Chondrocyte (in vitro differentiated cells): ENCODE measurements at regions not wholly inside any gene's neighbourhood (a gene's known extent, or its start where the extent isn't known, plus 50 kb on each side); places are given as distances from the start of the nearest gene placed in this dataset.

Experiments
- DNase-seq: peaks from one replicate; pipeline ENCODE4 v3.0.0; 2021; ENCODE audit warnings: mixed read lengths, low spot score
- H3K27ac Mint-ChIP-seq: one replicate; pipeline ENCODE4 v1.8.0; 2021; ENCODE audit warnings: mild to moderate bottlenecking, moderate library complexity, mixed read lengths; ENCODE audit not compliant: unreplicated experiment
- H3K27me3 Mint-ChIP-seq: 2 replicates; pipeline ENCODE4 v1.8.0; 2021; ENCODE audit warnings: low read depth, mixed read lengths
- H3K36me3 Mint-ChIP-seq: 2 replicates; pipeline ENCODE4 v1.8.0; 2021; ENCODE audit warnings: low read depth, mixed read lengths
- H3K4me1 Mint-ChIP-seq: 2 replicates; pipeline ENCODE4 v1.8.0; 2021; ENCODE audit warnings: low read depth, mild to moderate bottlenecking, mixed read lengths
- H3K4me3 Mint-ChIP-seq: one replicate; pipeline ENCODE4 v1.8.0; 2021; ENCODE audit warnings: mild to moderate bottlenecking, moderate library complexity, mixed read lengths; ENCODE audit not compliant: unreplicated experiment
- H3K9me3 Mint-ChIP-seq: 2 replicates; pipeline ENCODE4 v1.8.0; 2021; ENCODE audit warnings: low read depth, mixed read lengths
- CTCF ChIP-seq: fragments of 200-600 bp; sonication (generic); IDR thresholded peaks from 2 replicates; pipeline ENCODE4 v1.5.0; 2021; ENCODE audit warnings: antibody characterized with exemption, mild to moderate bottlenecking, moderate library complexity

DNA sequence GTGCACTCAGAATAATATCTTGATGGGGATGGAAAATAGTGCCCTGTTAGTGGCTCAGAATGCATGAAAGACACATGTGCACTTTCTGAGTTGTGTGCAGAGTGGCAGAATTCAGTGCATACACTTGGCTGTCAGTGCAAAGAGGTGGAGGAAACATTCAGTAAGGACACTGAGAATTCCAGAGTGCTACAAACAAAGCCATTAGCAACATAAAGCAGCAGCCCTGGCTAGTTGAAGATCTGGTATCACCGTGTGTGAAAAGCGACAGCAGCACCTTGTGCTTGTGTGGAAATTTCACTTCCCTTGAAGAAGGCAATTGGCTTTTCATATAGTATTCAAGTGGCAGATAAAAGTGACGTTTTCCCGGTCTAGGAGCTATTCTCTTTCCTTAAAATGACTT lies 810.4 kb downstream of the TRIML1 start:
- Mint-ChIP-seq H3K27ac (no peak overlapping the region), H3K36me3 (peaks cover 2% of the 10 kb centered on the region), H3K4me1 (no peaks in the 10 kb centered on the region), H3K27me3 (no peaks in the 10 kb centered on the region), H3K4me3 (no peak overlapping the region), H3K9me3 (peaks cover 6% of the 10 kb centered on the region)
- no peak for TF ChIP-seq CTCF
- DNase-seq: no peak

- no peaks in the 10 kb centered on the region for H3K36me3 Mint-ChIP-seq
- H3K4me3 Mint-ChIP-seq: no peak overlapping the region
- DNase-seq: no peak
- peaks cover 3% of the 10 kb centered on the region for H3K4me1 Mint-ChIP-seq
- TF ChIP-seq CTCF: no peak
- H3K9me3 Mint-ChIP-seq: no peaks in the 10 kb centered on the region
- H3K27ac Mint-ChIP-seq: no peak overlapping the region
- H3K27me3 Mint-ChIP-seq: no peaks in the 10 kb centered on the region
These were observed 815.8 kb downstream of the TRIML1 start for GRCh38 chr4:188955066-188955465.

DNA sequence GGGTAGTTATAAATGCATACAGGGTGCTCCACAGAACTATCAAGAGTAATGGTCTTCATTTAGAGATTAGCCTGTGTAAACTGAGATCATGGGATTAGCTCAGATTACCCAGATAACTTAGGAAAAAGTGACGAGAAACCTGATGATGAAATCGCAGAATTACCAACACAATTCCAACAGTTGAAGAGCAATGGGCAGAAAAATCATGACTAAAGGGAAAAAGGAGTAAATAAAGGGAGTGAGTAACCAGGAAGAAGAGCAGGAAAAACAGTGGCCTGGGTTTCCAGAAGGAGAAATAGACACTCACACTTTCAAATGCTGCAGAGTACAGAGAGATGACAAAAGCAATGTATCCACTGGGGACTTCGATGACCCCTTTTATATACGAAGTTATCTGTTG lies 817.3 kb downstream of the TRIML1 start:
- Mint-ChIP-seq H3K4me3 (no peak overlapping the region), H3K27ac (no peak overlapping the region), H3K4me1 (peaks cover 12% of the 10 kb centered on the region), H3K9me3 (no peaks in the 10 kb centered on the region), H3K36me3 (no peaks in the 10 kb centered on the region), H3K27me3 (no peaks in the 10 kb centered on the region)
- TF ChIP-seq CTCF: no peak
- no peak for DNase-seq

DNA sequence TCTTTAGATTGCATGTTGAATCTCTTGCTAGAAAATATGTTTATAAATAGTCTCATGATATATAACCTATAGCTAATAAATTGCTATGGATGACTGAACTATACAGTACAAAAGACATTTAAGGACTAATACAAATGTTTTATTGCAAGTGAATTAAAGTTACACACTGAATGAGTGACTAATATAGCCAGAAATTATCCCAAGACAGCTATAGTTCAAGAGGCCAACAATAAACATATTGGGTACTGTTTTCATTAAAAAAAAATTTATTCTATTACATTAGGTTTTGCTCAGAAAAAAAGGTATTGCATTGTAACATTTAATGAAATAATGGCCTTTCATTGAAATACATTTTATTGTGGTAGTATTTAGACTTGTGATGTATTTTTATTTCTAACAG lies 819.1 kb downstream of the TRIML1 start:
- H3K27me3 Mint-ChIP-seq: no peaks in the 10 kb centered on the region
- no peak overlapping the region for H3K4me3 Mint-ChIP-seq
- DNase-seq: no peak
- H3K4me1 Mint-ChIP-seq: peaks cover 12% of the 10 kb centered on the region
- H3K27ac Mint-ChIP-seq: no peak overlapping the region
- no peaks in the 10 kb centered on the region for H3K9me3 Mint-ChIP-seq
- no peak for TF ChIP-seq CTCF
- H3K36me3 Mint-ChIP-seq: no peaks in the 10 kb centered on the region

DNA sequence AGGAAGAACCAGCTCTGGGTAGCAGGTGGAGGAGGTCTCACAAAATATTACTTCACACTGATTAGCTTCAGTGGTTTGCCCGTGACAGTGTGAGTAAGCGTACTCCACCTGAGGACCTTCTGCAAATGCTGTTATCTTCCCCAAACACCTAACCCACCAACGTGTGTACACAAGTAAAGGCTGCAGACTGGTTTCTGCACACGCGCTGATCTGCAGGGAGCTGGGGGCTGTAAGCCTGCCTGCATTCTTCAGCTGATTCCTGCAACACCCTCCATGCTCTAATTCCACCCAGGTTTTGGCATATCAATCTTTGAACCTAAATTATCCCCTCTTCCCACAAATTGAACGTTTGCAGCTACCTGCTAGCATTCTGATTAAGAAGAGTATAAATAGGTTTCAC lies 820.2 kb downstream of the TRIML1 start:
- no peaks in the 10 kb centered on the region for H3K27me3 Mint-ChIP-seq
- no peak overlapping the region for H3K27ac Mint-ChIP-seq
- peaks cover 3% of the 10 kb centered on the region for H3K9me3 Mint-ChIP-seq
- H3K4me3 Mint-ChIP-seq: no peak overlapping the region
- no peak for TF ChIP-seq CTCF
- peaks cover 12% of the 10 kb centered on the region for H3K4me1 Mint-ChIP-seq
- DNase-seq: no peak
- no peaks in the 10 kb centered on the region for H3K36me3 Mint-ChIP-seq
